Glomerular endothelial cell (primary cell): ENCODE measurements at regions not wholly inside any gene's neighbourhood (a gene's known extent, or its start where the extent isn't known, plus 50 kb on each side); places are given as distances from the start of the nearest gene placed in this dataset.
"Not testable (repeated sequence)": the region's sequence is repeated elsewhere in the genome, so short reads cannot be mapped to it uniquely, and the experiment has no call there.

ENCODE experiments used
- DNase-seq: peaks from one replicate; pipeline ENCODE4 v3.0.0-alpha.2; 2011; ENCODE audit warnings: low read depth, low spot score; ENCODE audit errors: extremely low read depth

- DNase-seq: not testable (repeated sequence)
Measured at GRCh38 chr14:37838778-37839177, 243.3 kb downstream of the TTC6 start.

DNA sequence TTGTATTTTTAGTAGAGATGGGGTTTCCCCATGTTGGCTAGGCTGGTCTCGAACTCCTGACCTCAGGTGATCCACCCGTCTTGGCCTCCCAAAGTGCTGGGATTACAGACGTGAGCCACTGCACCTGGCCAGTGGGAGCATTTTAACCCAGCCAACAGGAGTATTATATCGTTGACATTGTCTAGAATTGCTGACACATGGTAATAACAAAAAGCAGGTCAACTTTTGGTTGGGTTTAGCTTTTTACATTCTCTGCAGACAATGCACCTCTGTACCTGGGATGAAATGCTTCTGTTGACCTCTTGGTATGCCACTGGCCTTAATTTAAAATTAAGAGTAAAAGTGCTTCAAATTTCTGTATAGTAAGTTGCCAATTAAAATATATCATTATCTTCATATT is 245.6 kb downstream of the TTC6 start:
- DNase-seq: not testable (repeated sequence)

GRCh38 chr14:37842106-37842505 is 246.7 kb downstream of the TTC6 start:
- no peak for DNase-seq

GRCh38 chr14:37843954-37844607 is 248.7 kb downstream of the TTC6 start:
- DNase-seq: no peak

GRCh38 chr14:37844614-37845013 is 249.2 kb downstream of the TTC6 start:
- DNase-seq: no peak

- DNase-seq: no peak
Measured at GRCh38 chr14:37848985-37849621, 253.7 kb downstream of the TTC6 start.

DNA sequence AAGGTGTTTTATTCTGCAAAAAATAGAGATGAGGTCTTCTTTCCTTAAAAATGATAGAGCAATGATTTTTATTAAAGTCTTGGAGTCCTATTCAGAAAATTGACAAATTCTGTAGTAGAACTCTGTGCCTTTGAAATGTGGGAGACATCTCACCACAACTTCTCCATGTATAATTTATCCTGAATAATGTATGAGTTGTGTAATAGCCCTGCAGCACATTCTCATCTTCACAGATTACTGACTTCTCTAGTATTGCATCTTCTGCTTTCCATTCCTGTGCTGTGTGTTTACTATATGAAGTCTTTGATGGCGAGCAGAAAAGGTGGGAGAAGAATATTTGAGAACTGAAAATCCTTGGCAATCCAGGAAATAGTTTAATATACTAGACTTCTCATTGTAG is 255.6 kb downstream of the TTC6 start:
- no peak for DNase-seq

- DNase-seq: no peak
Measured at GRCh38 chr14:37855871-37856270, 260.4 kb downstream of the TTC6 start.

GRCh38 chr14:37857774-37858266 is 262.4 kb downstream of the TTC6 start:
- DNase-seq: no peak

DNA sequence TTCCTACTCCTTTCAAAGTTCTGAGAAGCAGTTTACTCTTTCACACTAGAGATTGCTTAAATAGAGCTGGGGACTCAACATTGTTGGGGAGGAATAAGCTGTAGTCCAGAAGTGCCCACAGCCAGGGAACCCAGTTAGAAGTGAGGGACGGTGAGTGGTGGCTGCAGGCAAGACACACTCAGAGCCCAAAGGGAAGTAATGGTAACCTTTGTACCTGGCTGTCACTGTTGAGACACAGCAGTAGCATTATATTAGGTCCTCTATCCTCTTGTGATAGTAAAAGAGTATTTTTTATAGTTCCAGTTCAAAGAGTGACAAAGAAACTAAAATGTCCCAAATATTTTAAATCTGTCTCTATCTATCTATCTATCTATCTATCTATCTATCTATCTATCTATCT is 263.3 kb downstream of the TTC6 start:
- no peak for DNase-seq

GRCh38 chr14:37859177-37859576 is 263.7 kb downstream of the TTC6 start:
- no peak for DNase-seq

DNA sequence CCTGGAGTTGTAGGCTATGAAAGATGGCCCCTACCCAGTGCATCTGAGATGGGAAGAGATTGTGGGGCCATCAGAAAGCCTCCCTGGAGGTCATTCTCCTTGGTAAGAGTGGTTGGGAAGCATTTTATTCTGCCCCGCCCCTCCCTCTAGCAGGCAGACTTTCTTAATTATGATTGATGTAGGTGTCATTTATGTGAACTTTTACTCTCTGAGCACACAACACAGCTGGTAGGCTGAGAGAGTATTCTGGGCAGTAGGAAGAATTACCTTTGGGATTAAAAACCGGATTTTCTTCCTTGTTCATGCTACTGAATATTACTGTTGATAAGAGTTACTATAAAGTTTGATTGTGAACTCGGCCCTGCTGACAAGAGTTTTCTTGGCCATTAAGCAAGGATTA is 266.8 kb downstream of the TTC6 start:
- DNase-seq: no peak

DNA sequence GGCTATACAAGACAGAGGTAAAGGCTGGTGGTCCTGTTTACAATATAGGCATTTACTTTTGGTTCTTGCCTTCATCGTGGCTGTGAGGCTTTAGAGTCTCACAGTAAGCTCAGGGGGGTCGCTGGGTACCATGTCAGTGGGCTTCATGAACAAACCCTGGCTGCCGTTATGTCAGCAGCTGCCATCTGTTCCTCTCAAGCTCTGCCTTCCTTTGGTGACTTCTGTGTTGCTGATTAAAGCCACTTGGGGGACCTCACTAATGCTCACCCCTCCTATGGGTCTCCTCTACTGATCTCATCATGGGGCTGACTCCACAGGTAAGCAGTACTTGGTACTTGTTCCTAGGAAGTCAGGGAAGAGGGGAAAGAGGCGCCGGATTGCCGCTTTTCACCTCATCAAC is 268.7 kb downstream of the TTC6 start:
- DNase-seq: no peak

DNA sequence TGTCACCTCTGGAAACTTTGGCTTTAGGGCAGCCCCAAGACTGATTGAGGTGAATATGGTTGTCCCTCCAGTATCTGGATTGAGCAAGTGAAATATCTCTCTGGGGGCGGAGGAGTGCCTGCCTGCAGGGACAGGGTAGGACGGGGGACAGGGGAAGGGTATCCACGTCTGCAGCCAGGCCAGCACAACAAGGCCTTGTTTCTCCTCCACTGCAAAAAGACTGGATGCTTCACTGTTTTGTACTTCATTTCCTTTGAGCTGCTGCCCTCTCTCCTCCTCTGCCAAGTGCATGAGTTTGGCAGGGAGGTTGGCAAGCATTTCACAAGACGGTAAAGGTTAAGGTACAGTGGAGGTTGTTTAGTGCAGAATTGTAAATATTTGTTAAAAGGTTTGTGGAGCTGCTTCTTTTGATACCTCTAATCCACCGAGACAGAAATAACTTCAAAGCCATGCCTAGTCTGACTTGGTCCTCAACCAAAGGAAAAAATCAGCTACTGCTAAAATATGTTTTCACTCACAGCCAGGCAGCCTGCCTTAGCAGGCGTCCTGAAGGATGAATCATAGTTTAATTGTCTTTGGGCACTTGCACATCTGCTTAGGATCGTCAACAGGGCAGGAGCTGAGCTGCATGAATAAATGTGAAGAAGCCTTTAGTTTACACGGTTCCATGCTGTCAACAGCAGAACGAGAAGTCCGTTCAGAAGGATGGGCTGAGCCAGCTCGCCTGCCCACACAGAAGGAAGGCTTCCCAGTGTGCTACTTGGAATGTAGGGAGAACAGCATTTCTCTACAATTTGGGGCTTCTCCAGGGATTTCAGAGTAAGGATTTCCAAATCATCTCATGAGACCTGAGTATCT is 269.7 kb downstream of the TTC6 start:
- DNase-seq: no peak

DNA sequence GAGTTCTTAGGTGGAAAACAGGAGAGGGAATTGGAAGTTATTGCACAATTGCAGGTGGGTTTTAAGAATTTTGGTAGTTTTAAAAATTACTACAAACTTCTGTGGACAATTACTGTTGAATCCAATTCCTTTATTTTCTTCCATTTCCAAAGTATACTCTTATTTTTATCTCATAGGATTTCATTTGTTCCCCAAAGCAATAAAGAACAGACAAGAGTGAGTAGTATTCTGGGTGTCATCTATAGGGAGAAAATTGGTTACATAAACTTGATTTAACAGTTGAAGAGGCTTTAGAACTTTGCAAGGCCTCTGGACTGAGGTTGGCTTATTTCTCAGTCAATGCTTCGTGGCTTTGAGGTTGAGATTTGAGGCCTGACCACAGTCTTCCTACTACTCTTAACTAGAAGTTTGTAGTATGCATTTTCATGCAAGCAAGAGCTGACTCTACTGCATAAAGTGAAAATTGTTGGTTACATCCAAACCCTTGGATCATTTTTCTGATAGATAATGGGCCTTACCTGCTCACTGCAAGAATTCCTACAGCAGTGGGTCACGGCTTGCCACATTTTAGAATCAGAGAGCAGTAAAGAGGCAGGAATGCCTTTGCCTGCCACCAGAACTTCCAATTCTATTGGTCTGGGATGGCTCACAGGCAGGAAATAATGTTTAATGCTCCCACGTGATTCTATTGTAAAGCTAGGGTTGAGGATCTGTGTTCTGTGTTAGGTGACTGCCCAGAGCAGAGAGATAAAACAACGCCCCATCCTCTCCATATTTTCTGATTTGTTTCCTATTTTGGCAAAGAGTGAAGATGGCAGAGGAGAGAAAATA is 270.5 kb downstream of the TTC6 start:
- no peak for DNase-seq

GRCh38 chr14:37869633-37870032 is 274.2 kb downstream of the TTC6 start:
- no peak for DNase-seq

DNA sequence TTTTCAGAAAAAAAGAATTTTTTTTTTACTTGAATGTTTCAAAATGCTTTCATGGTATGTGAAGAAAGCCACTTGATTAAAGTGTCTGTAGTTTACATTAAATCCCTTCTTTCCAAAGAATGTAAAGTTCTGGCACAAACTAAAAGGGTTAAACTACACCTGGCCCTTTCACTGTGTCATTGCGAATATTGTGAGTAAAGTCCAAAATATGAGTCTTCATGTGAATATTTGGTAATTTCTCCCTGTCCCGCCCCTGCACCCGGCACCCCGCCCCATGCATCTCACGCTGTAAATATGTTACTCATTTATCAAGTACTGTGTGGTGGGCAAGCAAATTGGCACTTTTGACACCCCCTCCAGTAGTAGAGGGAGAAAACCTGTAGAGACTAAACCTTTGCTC is 274.7 kb downstream of the TTC6 start:
- DNase-seq: no peak

- no peak for DNase-seq
Measured at GRCh38 chr14:37870632-37871346, 275.4 kb downstream of the TTC6 start.

GRCh38 chr14:37874065-37874428 is 278.6 kb downstream of the TTC6 start:
- not testable (repeated sequence) for DNase-seq

DNA sequence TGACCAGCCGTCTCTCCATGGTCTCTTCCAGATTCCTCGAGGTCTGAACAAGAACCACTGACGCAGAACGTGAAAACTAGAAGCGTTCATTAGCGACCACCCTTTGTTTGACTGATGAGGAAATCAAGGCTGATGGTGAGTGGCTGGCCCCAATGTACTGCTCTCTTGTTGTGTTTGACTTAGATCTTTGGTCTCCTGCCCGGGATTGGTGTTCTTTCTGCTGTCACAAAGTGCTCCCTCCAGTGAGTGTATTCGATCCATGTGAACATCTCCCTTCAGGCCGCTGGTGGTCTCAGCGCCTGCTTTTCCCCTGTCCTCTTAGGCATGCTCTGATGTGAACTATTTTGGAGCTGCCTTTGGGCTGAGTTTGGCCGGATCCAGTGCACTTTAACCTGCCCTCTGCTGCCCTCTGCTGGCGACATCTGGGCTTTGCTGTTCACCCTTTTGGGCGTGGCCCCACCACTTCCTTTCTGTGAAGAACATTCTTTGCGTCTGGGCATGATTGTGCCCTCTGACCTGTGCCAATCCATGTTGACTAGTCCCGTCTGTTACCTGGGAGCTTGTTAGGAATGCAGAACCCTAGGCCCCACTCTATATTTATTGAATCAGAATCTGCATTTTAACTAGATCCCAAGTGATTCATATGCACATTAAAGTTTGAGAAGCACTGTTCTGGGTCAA is 279.1 kb downstream of the TTC6 start:
- peak; percentile 48 for DNase-seq
